Neural cell (in vitro differentiated cells): ENCODE measurements at regions not wholly inside any gene's neighbourhood (a gene's known extent, or its start where the extent isn't known, plus 50 kb on each side); places are given as distances from the start of the nearest gene placed in this dataset.

Experiments
- H2AFZ ChIP-seq: fragments of 200-600, 300-800 bp; sonication (generic), shearing (Covaris generic); 2 replicates; pipeline ENCODE4 v1.6.0; 2014; ENCODE audit warnings: low read depth, mild to moderate bottlenecking, antibody characterized with exemption, low read length, moderate library complexity
- H3F3A ChIP-seq: fragments of 200-600 bp; shearing (Covaris generic); 2 replicates; pipeline ENCODE4 v1.6.1; 2016; ENCODE audit warnings: mild to moderate bottlenecking, moderate library complexity, mixed read lengths, antibody characterized with exemption, low read length; ENCODE audit not compliant: insufficient read depth, poor library complexity, severe bottlenecking
- H3K27ac ChIP-seq: fragments of 200-600, 300-800 bp; sonication (generic), shearing (Covaris generic); 2 replicates; pipeline ENCODE4 v1.5.1; 2014; ENCODE audit warnings: mild to moderate bottlenecking, low read length, moderate library complexity
- H3K27me3 ChIP-seq: fragments of 300-800, 200-600 bp; sonication (generic), shearing (Covaris generic); 2 replicates; pipeline ENCODE4 v1.6.0; 2014; ENCODE audit warnings: mild to moderate bottlenecking, low read depth, low read length, moderate library complexity; ENCODE audit not compliant: insufficient read depth
- H3K36me3 ChIP-seq: fragments of 300-800, 200-600 bp; sonication (generic), shearing (Covaris generic); 2 replicates; pipeline ENCODE4 v1.5.1; 2014; ENCODE audit warnings: mild to moderate bottlenecking, antibody characterized with exemption, low read length, moderate library complexity; ENCODE audit not compliant: insufficient read depth
- H3K4me2 ChIP-seq: fragments of 300-800, 200-600 bp; sonication (generic), shearing (Covaris generic); 2 replicates; pipeline ENCODE4 v1.6.0; 2014; ENCODE audit warnings: mild to moderate bottlenecking, low read length
- H3K4me3 ChIP-seq: fragments of 300-800, 200-600 bp; sonication (generic), shearing (Covaris generic); 2 replicates; pipeline ENCODE4 v1.5.1; 2014; ENCODE audit warnings: mild to moderate bottlenecking, low read length, moderate library complexity
- H3K79me2 ChIP-seq: fragments of 200-600 bp; shearing (Covaris generic); replicated peaks from 2 replicates; pipeline ENCODE4 v1.6.0; 2014; ENCODE audit warnings: mild to moderate bottlenecking, low read length, moderate library complexity; ENCODE audit not compliant: insufficient read depth
- H3K9ac ChIP-seq: fragments of 300-800, 200-600 bp; sonication (generic), shearing (Covaris generic); 2 replicates; pipeline ENCODE4 v1.6.1; 2016; ENCODE audit warnings: mild to moderate bottlenecking, low read length, mixed read lengths
- H3K9me2 ChIP-seq: fragments of 200-600 bp; shearing (Covaris generic); 2 replicates; pipeline ENCODE4 v1.6.1; 2016; ENCODE audit warnings: mild to moderate bottlenecking, low read length, mixed read lengths; ENCODE audit not compliant: insufficient read depth
- H3K9me3 ChIP-seq: fragments of 200-600, 300-800 bp; sonication (generic), shearing (Covaris generic); 2 replicates; pipeline ENCODE4 v1.6.1; 2016; ENCODE audit warnings: mild to moderate bottlenecking, mixed run types, low read length, moderate library complexity, mixed read lengths
- H4K20me1 ChIP-seq: fragments of 200-600 bp; shearing (Covaris generic); 2 replicates; pipeline ENCODE4 v1.6.1; 2016; ENCODE audit warnings: mild to moderate bottlenecking, mixed run types; ENCODE audit not compliant: insufficient read depth
- CTCF ChIP-seq: fragments of 450-650 bp; IDR thresholded peaks from 2 replicates; pipeline ENCODE4 v1.5.1; 2014; ENCODE audit warnings: antibody characterized with exemption, mild to moderate bottlenecking, moderate library complexity; ENCODE audit not compliant: poor library complexity, severe bottlenecking
- EP300 ChIP-seq: fragments of 450-650 bp; conservative IDR thresholded peaks from 2 replicates; pipeline ENCODE4 v1.6.1; 2014; ENCODE audit warnings: antibody characterized with exemption, mild to moderate bottlenecking, moderate library complexity; ENCODE audit not compliant: poor library complexity, severe bottlenecking
- EZH2 ChIP-seq: fragments of 200-600, 300-800 bp; shearing (Covaris generic), sonication (generic); IDR thresholded peaks from 2 replicates; pipeline ENCODE4 v1.6.1; 2014; ENCODE audit warnings: antibody characterized with exemption, low read length, borderline replicate concordance, mild to moderate bottlenecking; ENCODE audit not compliant: insufficient read depth, poor library complexity, severe bottlenecking
- MXI1 ChIP-seq: fragments of 450-650 bp; conservative IDR thresholded peaks from 2 replicates; pipeline ENCODE4 v1.6.1; 2014; ENCODE audit warnings: antibody characterized with exemption, mild to moderate bottlenecking; ENCODE audit not compliant: poor library complexity, severe bottlenecking
- RAD21 ChIP-seq: fragments of 450-650 bp; conservative IDR thresholded peaks from 2 replicates; pipeline ENCODE4 v1.6.1; 2014; ENCODE audit warnings: antibody characterized with exemption, mild to moderate bottlenecking, moderate library complexity
- REST ChIP-seq: IDR thresholded peaks from 2 replicates; pipeline ENCODE4 v1.6.1; 2012; ENCODE audit warnings: borderline replicate concordance
- SMC3 ChIP-seq: fragments of 450-650 bp; conservative IDR thresholded peaks from 2 replicates; pipeline ENCODE4 v1.6.1; 2014; ENCODE audit warnings: antibody characterized with exemption, mild to moderate bottlenecking, moderate library complexity; ENCODE audit not compliant: poor library complexity
- TAF1 ChIP-seq: IDR thresholded peaks from 2 replicates; pipeline ENCODE4 v1.6.1; 2012; ENCODE audit warnings: low read depth

GRCh38 chr9:93843396-93843795, 111.8 kb downstream of the BARX1 start:
- H3K4me2 ChIP-seq: no peak overlapping the region
- H4K20me1 ChIP-seq: no peaks in the 10 kb centered on the region
- H3K27me3 ChIP-seq: no peaks in the 10 kb centered on the region
- no peaks in the 10 kb centered on the region for H3K79me2 ChIP-seq
- H3F3A ChIP-seq: no peaks in the 10 kb centered on the region
- no peak overlapping the region for H3K27ac ChIP-seq
- no peak overlapping the region for H3K4me3 ChIP-seq
- H3K9me3 ChIP-seq: no peaks in the 10 kb centered on the region
- no peak overlapping the region for H2AFZ ChIP-seq
- TF ChIP-seq RAD21: no peak
- TF ChIP-seq CTCF: no peak
- no peak for TF ChIP-seq EP300
- TF ChIP-seq EZH2: no peak
- TF ChIP-seq TAF1: no peak
- no peak for TF ChIP-seq SMC3
- no peak for TF ChIP-seq MXI1
- no peaks in the 10 kb centered on the region for H3K36me3 ChIP-seq
- H3K9ac ChIP-seq: no peak overlapping the region
- H3K9me2 ChIP-seq: no peaks in the 10 kb centered on the region

GRCh38 chr9:93830606-93831005, 124.5 kb downstream of the BARX1 start:
- Histone ChIP-seq H4K20me1 (no peaks in the 10 kb centered on the region), H3F3A (no peaks in the 10 kb centered on the region), H3K9ac (no peak overlapping the region), H3K4me2 (no peak overlapping the region), H3K27ac (no peak overlapping the region), H2AFZ (no peak overlapping the region), H3K4me3 (no peak overlapping the region), H3K36me3 (no peaks in the 10 kb centered on the region), H3K9me3 (no peaks in the 10 kb centered on the region), H3K9me2 (no peaks in the 10 kb centered on the region), H3K79me2 (no peaks in the 10 kb centered on the region), H3K27me3 (no peaks in the 10 kb centered on the region)
- TF ChIP-seq RAD21 (no peak), EZH2 (no peak), TAF1 (no peak), CTCF (no peak), REST (no peak), SMC3 (no peak)
